ENCODE measurements at regions not wholly inside any gene's neighbourhood (a gene's known extent, or its start where the extent isn't known, plus 50 kb on each side); places are given as distances from the start of the nearest gene placed in this dataset.

DNA sequence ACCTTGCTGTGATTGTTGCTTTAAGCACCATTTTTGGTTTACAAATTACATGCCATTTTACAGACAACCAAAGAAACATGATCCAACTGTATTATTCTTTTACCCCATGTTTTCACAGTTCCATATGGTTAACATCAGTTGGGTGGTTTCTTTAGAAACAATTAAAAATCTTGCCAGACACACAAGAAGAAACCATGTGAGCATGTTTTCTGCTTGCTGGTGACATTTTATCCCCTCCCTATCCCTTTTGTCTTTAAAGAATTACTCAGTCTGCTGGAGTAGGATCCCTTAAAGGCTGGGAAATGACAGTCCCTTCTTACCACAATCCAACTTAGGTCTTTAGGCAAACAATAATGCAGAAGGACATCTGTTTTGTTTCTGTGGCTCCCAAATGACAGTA is 121.8 kb upstream of the PLXNC1 start:
- no peak overlapping the region for H3K4me3 Mint-ChIP-seq (ENCODE audit: unreplicated experiment)

DNA sequence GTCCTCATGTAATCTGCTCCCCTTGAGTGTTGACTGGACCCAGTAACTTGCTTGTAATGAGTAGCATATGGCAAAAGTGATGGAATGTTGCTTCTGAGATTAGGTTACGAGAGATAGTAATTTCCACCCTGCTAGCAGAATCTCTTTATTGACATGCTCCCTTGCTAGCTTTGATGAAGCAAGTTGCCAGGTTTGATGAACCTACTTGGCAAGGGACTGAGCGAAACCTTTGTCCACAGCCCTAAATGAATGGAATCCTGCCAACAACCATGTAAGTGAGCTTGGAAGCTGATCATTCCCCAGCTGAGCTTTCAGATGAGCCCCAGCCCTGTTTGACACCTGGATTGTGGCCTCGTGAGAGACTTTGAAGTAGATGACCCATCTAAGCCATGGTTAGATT is 120.8 kb upstream of the PLXNC1 start:
- Mint-ChIP-seq H3K27me3 (ENCODE audit: low read depth, unreplicated experiment) (peaks cover under 1% of the 10 kb centered on the region), H3K27ac (ENCODE audit: unreplicated experiment) (no peak overlapping the region), H3K4me1 (ENCODE audit: low read depth, unreplicated experiment) (no peaks in the 10 kb centered on the region), H3K36me3 (ENCODE audit: low read depth, unreplicated experiment) (no peaks in the 10 kb centered on the region), H3K9me3 (ENCODE audit: unreplicated experiment) (peaks cover 10% of the 10 kb centered on the region), H3K4me3 (ENCODE audit: unreplicated experiment) (no peak overlapping the region)
- FAIRE-seq (no peak), DNase-seq (ENCODE audit: low read depth) (no peak)
- TF ChIP-seq EZH2 (IDR thresholded peaks at IDR 0.05; ENCODE audit: insufficient read depth, low read length): no peak
- TF ChIP-seq, protein P1, sequence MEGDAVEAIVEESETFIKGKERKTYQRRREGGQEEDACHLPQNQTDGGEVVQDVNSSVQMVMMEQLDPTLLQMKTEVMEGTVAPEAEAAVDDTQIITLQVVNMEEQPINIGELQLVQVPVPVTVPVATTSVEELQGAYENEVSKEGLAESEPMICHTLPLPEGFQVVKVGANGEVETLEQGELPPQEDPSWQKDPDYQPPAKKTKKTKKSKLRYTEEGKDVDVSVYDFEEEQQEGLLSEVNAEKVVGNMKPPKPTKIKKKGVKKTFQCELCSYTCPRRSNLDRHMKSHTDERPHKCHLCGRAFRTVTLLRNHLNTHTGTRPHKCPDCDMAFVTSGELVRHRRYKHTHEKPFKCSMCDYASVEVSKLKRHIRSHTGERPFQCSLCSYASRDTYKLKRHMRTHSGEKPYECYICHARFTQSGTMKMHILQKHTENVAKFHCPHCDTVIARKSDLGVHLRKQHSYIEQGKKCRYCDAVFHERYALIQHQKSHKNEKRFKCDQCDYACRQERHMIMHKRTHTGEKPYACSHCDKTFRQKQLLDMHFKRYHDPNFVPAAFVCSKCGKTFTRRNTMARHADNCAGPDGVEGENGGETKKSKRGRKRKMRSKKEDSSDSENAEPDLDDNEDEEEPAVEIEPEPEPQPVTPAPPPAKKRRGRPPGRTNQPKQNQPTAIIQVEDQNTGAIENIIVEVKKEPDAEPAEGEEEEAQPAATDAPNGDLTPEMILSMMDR (IDR thresholded peaks at IDR 0.05; ENCODE audit: insufficient read depth, low read depth, low read length): no peak
- Histone ChIP-seq H3K9ac (ENCODE audit: low read length) (no peak overlapping the region), H3K79me2 (ENCODE audit: insufficient read depth, low read length) (no peaks in the 10 kb centered on the region), H4K20me1 (ENCODE audit: insufficient read depth, low read length) (no peaks in the 10 kb centered on the region), H3K9me3 (ENCODE audit: insufficient read depth, low read depth, low read length) (no peaks in the 10 kb centered on the region), H3K27ac (ENCODE audit: low read depth, low read length) (no peak overlapping the region), H3K4me1 (ENCODE audit: insufficient read depth, low read length) (no peaks in the 10 kb centered on the region), H3K4me2 (ENCODE audit: low read length) (no peak overlapping the region), H2AFZ (ENCODE audit: low read depth, low read length) (no peak overlapping the region), H3K4me3 (ENCODE audit: insufficient read depth, low read depth, low read length) (no peak overlapping the region), H3K36me3 (ENCODE audit: insufficient read depth, low read length) (no peaks in the 10 kb centered on the region), H3K27me3 (ENCODE audit: insufficient read depth, low read length) (no peaks in the 10 kb centered on the region)

More for the DNA sequence above, 121.8 kb upstream of the PLXNC1 start:
- DNase-seq (ENCODE audit: low read depth): no peak
- peaks cover 11% of the 10 kb centered on the region for H3K9me3 Mint-ChIP-seq (ENCODE audit: unreplicated experiment)
- H3K9me3 ChIP-seq (ENCODE audit: insufficient read depth, low read depth, low read length): no peaks in the 10 kb centered on the region
- no peaks in the 10 kb centered on the region for H3K36me3 Mint-ChIP-seq (ENCODE audit: low read depth, unreplicated experiment)
- no peak overlapping the region for H2AFZ ChIP-seq (ENCODE audit: low read depth, low read length)
- H3K4me2 ChIP-seq (ENCODE audit: low read length): no peak overlapping the region
- no peak overlapping the region for H3K27ac Mint-ChIP-seq (ENCODE audit: unreplicated experiment)
- H4K20me1 ChIP-seq (ENCODE audit: insufficient read depth, low read length): no peaks in the 10 kb centered on the region
- no peaks in the 10 kb centered on the region for H3K27me3 ChIP-seq (ENCODE audit: insufficient read depth, low read length)
- TF ChIP-seq, protein P1 (IDR thresholded peaks at IDR 0.05; ENCODE audit: insufficient read depth, low read depth, low read length): no peak
- TF ChIP-seq EZH2 (IDR thresholded peaks at IDR 0.05; ENCODE audit: insufficient read depth, low read length): no peak
- no peaks in the 10 kb centered on the region for H3K79me2 ChIP-seq (ENCODE audit: insufficient read depth, low read length)
- H3K4me3 ChIP-seq (ENCODE audit: insufficient read depth, low read depth, low read length): no peak overlapping the region
- H3K4me1 ChIP-seq (ENCODE audit: insufficient read depth, low read length): no peaks in the 10 kb centered on the region
- no peaks in the 10 kb centered on the region for H3K36me3 ChIP-seq (ENCODE audit: insufficient read depth, low read length)
- FAIRE-seq: no peak
- H3K4me1 Mint-ChIP-seq (ENCODE audit: low read depth, unreplicated experiment): no peaks in the 10 kb centered on the region
- H3K27ac ChIP-seq (ENCODE audit: low read depth, low read length): no peak overlapping the region
- no peaks in the 10 kb centered on the region for H3K27me3 Mint-ChIP-seq (ENCODE audit: low read depth, unreplicated experiment)
- H3K9ac ChIP-seq (ENCODE audit: low read length): no peak overlapping the region

DNA sequence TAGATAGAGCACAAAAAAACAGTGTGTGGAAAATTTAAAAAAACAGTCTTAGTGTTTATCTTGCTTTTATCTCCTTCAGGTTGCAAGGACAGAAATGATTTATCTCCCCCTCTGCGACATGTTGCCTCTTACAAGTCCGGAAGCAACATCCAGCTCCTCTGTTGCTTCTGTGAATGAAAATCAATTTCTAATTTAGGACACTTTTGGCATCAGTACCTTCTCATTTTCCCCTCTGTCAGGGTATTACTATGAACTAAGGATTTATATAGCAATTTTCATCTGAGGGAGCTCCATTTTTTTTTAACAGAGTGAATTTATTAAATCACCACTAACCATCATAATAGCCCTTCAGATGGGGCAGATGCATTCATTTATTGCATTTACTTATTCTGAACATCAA is 116.6 kb upstream of the PLXNC1 start:
- FAIRE-seq (no peak), DNase-seq (ENCODE audit: low read depth) (no peak)
- Histone ChIP-seq H3K4me1 (ENCODE audit: insufficient read depth, low read length) (no peaks in the 10 kb centered on the region), H3K9ac (ENCODE audit: low read length) (no peak overlapping the region), H3K36me3 (ENCODE audit: insufficient read depth, low read length) (no peaks in the 10 kb centered on the region), H3K27ac (ENCODE audit: low read depth, low read length) (no peak overlapping the region), H3K4me3 (ENCODE audit: insufficient read depth, low read depth, low read length) (no peak overlapping the region), H3K79me2 (ENCODE audit: insufficient read depth, low read length) (no peaks in the 10 kb centered on the region), H3K4me2 (ENCODE audit: low read length) (no peak overlapping the region), H4K20me1 (ENCODE audit: insufficient read depth, low read length) (no peaks in the 10 kb centered on the region), H3K9me3 (ENCODE audit: insufficient read depth, low read depth, low read length) (peaks cover 5% of the 10 kb centered on the region), H2AFZ (ENCODE audit: low read depth, low read length) (no peak overlapping the region), H3K27me3 (ENCODE audit: insufficient read depth, low read length) (no peaks in the 10 kb centered on the region)
- Mint-ChIP-seq H3K27ac (ENCODE audit: unreplicated experiment) (no peak overlapping the region), H3K4me3 (ENCODE audit: unreplicated experiment) (no peak overlapping the region), H3K36me3 (ENCODE audit: low read depth, unreplicated experiment) (no peaks in the 10 kb centered on the region), H3K27me3 (ENCODE audit: low read depth, unreplicated experiment) (peaks cover 5% of the 10 kb centered on the region), H3K4me1 (ENCODE audit: low read depth, unreplicated experiment) (no peaks in the 10 kb centered on the region), H3K9me3 (ENCODE audit: unreplicated experiment) (peaks cover 13% of the 10 kb centered on the region)
- no peak for TF ChIP-seq EZH2 (IDR thresholded peaks at IDR 0.05; ENCODE audit: insufficient read depth, low read length)
- TF ChIP-seq, protein P1 (IDR thresholded peaks at IDR 0.05; ENCODE audit: insufficient read depth, low read depth, low read length): no peak
